Panc1 (cell line): ENCODE measurements at regions not wholly inside any gene's neighbourhood (a gene's known extent, or its start where the extent isn't known, plus 50 kb on each side); places are given as distances from the start of the nearest gene placed in this dataset.
"Not testable (repeated sequence)": the region's sequence is repeated elsewhere in the genome, so short reads cannot be mapped to it uniquely, and the experiment has no call there.

Experiments
- POLR2AphosphoS5 ChIP-seq: IDR thresholded peaks from 2 replicates; pipeline ENCODE4 v1.6.1; 2012; ENCODE audit warnings: mild to moderate bottlenecking, low read depth, low read length, moderate library complexity
- SIN3A ChIP-seq: IDR thresholded peaks from 2 replicates; pipeline ENCODE4 v1.6.1; 2012; ENCODE audit warnings: low read depth, mild to moderate bottlenecking, low read length, moderate library complexity, borderline replicate concordance; ENCODE audit not compliant: insufficient read depth
- TCF7L2 ChIP-seq: IDR thresholded peaks from 2 replicates; pipeline ENCODE4 v1.6.1; 2011; ENCODE audit warnings: mild to moderate bottlenecking, low read depth, low read length, inconsistent platforms
- TF ChIP-seq, protein P1 (sequence below): fragments of 450-650 bp; IDR thresholded peaks from 2 replicates; pipeline ENCODE4 v1.5.1; 2017; ENCODE audit warnings: mild to moderate bottlenecking
- TF ChIP-seq, protein P2 (sequence below), 2 experiments: IDR thresholded peaks; 2 replicates each; pipeline ENCODE4 v1.6.1; 2011 to 2012; ENCODE audit warnings: low read depth in 2 of 2, control low read depth in 1 of 2, low read length in 1 of 2, mild to moderate bottlenecking in 1 of 2, moderate library complexity in 1 of 2; ENCODE audit not compliant: insufficient read depth in 1 of 2

DNA sequence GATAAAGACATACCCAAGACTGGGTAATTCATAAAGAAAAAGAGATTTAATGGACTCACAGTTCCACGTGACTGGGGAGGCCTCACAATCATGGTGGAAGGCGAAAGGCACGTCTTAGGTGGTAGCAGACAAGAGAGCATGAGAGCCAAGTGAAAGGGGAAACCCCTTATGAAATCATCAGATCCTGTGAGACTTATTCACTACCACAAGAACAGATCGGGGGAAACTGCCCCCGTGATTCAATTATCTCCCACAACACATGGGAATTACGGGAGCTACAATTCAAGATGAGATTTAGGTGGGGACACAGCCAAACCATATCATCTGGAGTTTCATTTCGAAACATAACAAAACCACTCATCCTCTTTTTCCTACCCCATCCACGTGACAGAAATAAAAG lies 193.2 kb downstream of the OR2B2 start:
- TF ChIP-seq, protein P1, sequence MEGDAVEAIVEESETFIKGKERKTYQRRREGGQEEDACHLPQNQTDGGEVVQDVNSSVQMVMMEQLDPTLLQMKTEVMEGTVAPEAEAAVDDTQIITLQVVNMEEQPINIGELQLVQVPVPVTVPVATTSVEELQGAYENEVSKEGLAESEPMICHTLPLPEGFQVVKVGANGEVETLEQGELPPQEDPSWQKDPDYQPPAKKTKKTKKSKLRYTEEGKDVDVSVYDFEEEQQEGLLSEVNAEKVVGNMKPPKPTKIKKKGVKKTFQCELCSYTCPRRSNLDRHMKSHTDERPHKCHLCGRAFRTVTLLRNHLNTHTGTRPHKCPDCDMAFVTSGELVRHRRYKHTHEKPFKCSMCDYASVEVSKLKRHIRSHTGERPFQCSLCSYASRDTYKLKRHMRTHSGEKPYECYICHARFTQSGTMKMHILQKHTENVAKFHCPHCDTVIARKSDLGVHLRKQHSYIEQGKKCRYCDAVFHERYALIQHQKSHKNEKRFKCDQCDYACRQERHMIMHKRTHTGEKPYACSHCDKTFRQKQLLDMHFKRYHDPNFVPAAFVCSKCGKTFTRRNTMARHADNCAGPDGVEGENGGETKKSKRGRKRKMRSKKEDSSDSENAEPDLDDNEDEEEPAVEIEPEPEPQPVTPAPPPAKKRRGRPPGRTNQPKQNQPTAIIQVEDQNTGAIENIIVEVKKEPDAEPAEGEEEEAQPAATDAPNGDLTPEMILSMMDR: not testable (repeated sequence)
- TF ChIP-seq, protein P2, sequence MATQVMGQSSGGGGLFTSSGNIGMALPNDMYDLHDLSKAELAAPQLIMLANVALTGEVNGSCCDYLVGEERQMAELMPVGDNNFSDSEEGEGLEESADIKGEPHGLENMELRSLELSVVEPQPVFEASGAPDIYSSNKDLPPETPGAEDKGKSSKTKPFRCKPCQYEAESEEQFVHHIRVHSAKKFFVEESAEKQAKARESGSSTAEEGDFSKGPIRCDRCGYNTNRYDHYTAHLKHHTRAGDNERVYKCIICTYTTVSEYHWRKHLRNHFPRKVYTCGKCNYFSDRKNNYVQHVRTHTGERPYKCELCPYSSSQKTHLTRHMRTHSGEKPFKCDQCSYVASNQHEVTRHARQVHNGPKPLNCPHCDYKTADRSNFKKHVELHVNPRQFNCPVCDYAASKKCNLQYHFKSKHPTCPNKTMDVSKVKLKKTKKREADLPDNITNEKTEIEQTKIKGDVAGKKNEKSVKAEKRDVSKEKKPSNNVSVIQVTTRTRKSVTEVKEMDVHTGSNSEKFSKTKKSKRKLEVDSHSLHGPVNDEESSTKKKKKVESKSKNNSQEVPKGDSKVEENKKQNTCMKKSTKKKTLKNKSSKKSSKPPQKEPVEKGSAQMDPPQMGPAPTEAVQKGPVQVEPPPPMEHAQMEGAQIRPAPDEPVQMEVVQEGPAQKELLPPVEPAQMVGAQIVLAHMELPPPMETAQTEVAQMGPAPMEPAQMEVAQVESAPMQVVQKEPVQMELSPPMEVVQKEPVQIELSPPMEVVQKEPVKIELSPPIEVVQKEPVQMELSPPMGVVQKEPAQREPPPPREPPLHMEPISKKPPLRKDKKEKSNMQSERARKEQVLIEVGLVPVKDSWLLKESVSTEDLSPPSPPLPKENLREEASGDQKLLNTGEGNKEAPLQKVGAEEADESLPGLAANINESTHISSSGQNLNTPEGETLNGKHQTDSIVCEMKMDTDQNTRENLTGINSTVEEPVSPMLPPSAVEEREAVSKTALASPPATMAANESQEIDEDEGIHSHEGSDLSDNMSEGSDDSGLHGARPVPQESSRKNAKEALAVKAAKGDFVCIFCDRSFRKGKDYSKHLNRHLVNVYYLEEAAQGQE (IDR thresholded peaks at IDR 0.05; ENCODE audit: insufficient read depth in 1 of 2, low read depth in 2 of 2, low read length in 1 of 2): not testable (repeated sequence)
- TF ChIP-seq TCF7L2, POLR2AphosphoS5, SIN3A: not testable (repeated sequence)
